GM20000 (cell line): ENCODE measurements at regions not wholly inside any gene's neighbourhood (a gene's known extent, or its start where the extent isn't known, plus 50 kb on each side); places are given as distances from the start of the nearest gene placed in this dataset.

Source experiments
- DNase-seq: peaks from one replicate; pipeline ENCODE4 v3.0.0; 2012; ENCODE audit warnings: low spot score
- TF ChIP-seq, protein P1 (sequence below): IDR thresholded peaks from 2 replicates; pipeline ENCODE4 v1.5.1; 2012; ENCODE audit warnings: mild to moderate bottlenecking, control low read depth; ENCODE audit errors: extremely low read depth, missing control alignments

- no peak for DNase-seq
- TF ChIP-seq, protein P1, sequence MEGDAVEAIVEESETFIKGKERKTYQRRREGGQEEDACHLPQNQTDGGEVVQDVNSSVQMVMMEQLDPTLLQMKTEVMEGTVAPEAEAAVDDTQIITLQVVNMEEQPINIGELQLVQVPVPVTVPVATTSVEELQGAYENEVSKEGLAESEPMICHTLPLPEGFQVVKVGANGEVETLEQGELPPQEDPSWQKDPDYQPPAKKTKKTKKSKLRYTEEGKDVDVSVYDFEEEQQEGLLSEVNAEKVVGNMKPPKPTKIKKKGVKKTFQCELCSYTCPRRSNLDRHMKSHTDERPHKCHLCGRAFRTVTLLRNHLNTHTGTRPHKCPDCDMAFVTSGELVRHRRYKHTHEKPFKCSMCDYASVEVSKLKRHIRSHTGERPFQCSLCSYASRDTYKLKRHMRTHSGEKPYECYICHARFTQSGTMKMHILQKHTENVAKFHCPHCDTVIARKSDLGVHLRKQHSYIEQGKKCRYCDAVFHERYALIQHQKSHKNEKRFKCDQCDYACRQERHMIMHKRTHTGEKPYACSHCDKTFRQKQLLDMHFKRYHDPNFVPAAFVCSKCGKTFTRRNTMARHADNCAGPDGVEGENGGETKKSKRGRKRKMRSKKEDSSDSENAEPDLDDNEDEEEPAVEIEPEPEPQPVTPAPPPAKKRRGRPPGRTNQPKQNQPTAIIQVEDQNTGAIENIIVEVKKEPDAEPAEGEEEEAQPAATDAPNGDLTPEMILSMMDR: no peak
These were observed 623.6 kb downstream of the AACS start for GRCh38 chr12:125688881-125689280.

DNA sequence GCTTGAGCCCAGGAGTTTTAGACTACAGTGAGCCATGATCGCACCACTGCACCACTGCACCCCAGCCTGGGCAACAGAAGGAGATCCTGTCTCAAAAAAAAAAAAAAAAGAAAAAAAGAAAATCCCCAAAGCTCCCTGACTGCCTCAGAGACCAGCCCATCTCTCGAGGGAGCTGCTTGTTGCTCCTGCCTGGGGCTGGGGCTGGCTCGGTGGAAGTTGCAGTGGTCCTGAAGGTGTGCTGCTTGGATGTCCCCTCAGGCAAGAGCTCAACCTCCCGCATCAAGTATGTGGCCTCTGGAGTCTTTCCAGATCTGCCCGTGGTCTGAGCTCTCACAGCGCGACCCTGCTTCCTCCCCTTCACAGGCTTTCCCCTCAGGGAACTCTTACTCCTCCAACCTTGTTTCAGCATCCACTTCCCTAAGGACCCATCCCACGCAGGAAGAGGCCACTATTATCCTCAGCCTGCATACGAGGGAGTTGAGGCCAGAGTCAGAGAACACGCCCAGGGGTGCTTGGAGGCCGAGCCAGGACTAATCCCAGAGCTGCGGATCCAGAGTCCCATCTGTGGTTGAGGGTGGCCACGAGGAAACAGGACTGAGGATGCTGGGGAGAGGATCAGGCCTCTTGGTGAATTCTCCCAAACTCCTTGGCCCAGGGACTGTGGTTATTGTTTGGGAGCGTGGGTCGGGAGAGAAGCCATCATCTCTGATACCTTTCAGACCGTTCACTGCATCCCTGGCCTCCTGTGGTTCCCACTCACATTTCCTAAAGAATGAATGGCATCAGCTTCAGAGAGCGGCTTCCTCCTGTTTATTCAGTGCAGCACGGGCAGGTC, 624.6 kb downstream of the AACS start:
- no peak for DNase-seq
- TF ChIP-seq, protein P1: no peak

- TF ChIP-seq, protein P1: no peak
These were observed 625.6 kb downstream of the AACS start for GRCh38 chr12:125690841-125691240.

GRCh38 chr12:125696054-125696453, 630.8 kb downstream of the AACS start:
- DNase-seq: no peak
- TF ChIP-seq, protein P1: no peak

More at GRCh38 chr12:125690841-125691240, 625.6 kb downstream of the AACS start:
- no peak for DNase-seq

GRCh38 chr12:125704803-125705202, 639.6 kb downstream of the AACS start:
- TF ChIP-seq, protein P1: no peak
- DNase-seq: no peak

DNA sequence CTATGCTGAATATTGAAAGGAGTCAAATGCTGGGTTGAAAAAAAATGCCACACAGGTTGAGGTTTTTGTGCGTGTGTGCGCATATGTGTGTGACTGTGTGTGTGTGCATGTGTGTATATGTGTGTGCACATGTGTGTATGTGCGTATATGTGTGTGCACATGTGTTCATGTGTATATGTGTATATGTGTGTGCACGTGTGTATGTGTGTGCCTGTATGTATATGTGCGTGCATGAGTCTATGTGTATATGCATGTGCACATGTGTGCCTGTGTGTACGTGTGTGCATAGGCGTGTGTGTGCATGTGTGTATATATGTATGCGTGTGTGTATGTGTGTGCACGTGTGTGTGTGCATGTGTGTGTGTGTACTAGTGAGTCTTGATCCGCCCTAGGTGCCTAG, 655.7 kb downstream of the AACS start:
- no peak for DNase-seq
- TF ChIP-seq, protein P1: no peak

DNA sequence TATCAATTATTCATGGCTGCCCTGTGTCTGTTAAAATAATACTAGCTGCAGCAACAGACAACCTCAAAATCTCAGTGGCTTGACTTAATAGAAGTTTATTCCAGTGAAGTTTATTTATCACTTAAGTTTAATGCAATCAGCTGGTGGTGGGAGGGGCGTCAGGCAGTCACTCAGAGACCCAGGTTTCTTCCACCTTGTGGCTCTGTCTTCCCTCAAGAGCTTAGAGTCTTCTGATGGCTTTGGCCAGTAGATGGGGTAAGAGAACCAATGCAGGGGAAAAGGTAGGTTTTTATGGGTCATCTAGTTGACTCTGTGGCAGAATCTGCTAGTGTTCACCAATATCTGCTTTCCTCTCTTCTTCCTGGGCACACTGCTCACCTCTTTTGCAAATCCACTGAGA, 668.9 kb downstream of the AACS start:
- TF ChIP-seq, protein P1: no peak
- no peak for DNase-seq
